Upper lobe of left lung (tissue), 4 donors: ENCODE measurements at regions not wholly inside any gene's neighbourhood (a gene's known extent, or its start where the extent isn't known, plus 50 kb on each side); places are given as distances from the start of the nearest gene placed in this dataset.

ENCODE experiments used
- EP300 ChIP-seq, 4 donors: sonication (generic); formaldehyde crosslinking; IDR thresholded peaks; one replicate each; pipeline ENCODE4 v1.5.1; 2017; ENCODE audit warnings: antibody characterized with exemption in 4 of 4, control low read depth in 2 of 4
- POLR2A ChIP-seq, 4 donors: fragments of 450-650 bp; IDR thresholded peaks; one replicate each; pipeline ENCODE4 v1.5.1; 2016 to 2017; ENCODE audit warnings: antibody characterized with exemption in 4 of 4, mild to moderate bottlenecking in 2 of 4
- POLR2AphosphoS5 ChIP-seq, 2 donors: sonication (generic); formaldehyde crosslinking; IDR thresholded peaks; one replicate each; pipeline ENCODE4 v1.5.1; 2017; ENCODE audit warnings: antibody characterized with exemption in 2 of 2
- TF ChIP-seq, protein P1 (sequence below), 6 experiments: fragments of 450-650 bp in 4 of 6; fragments of 200-600 bp in 2 of 6; sonication (generic) in 2 of 6; IDR thresholded peaks; one replicate each; pipeline ENCODE4 v1.5.1; 2016 to 2019; ENCODE audit warnings: antibody characterized with exemption in 6 of 6

DNA sequence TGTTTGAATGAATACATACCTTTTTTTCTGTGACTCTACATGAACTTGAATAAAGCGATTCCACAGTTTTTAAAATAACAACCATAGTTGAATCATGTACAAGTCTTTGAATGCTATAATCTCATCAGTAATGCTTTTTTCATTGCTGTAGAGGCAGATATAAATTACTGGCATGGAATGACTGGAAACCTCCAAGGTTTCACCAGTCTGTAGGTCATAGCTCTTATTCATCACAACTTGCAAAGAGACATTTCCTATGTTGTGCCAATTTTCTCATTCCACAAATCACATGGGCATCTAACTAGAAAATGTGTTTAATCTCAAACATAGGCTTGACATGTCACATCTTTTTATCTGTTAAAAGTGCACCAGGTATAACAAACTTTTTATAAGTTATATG, 407.1 kb upstream of the KCNMB2 start:
- TF ChIP-seq, protein P1, sequence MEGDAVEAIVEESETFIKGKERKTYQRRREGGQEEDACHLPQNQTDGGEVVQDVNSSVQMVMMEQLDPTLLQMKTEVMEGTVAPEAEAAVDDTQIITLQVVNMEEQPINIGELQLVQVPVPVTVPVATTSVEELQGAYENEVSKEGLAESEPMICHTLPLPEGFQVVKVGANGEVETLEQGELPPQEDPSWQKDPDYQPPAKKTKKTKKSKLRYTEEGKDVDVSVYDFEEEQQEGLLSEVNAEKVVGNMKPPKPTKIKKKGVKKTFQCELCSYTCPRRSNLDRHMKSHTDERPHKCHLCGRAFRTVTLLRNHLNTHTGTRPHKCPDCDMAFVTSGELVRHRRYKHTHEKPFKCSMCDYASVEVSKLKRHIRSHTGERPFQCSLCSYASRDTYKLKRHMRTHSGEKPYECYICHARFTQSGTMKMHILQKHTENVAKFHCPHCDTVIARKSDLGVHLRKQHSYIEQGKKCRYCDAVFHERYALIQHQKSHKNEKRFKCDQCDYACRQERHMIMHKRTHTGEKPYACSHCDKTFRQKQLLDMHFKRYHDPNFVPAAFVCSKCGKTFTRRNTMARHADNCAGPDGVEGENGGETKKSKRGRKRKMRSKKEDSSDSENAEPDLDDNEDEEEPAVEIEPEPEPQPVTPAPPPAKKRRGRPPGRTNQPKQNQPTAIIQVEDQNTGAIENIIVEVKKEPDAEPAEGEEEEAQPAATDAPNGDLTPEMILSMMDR (IDR thresholded peaks at IDR 0.05): no peak
- TF ChIP-seq EP300 (IDR thresholded peaks at IDR 0.05) (no peak), POLR2A (IDR thresholded peaks at IDR 0.05) (no peak), POLR2AphosphoS5 (IDR thresholded peaks at IDR 0.05) (no peak)
